HG03558 (cell line): ENCODE measurements at regions not wholly inside any gene's neighbourhood (a gene's known extent, or its start where the extent isn't known, plus 50 kb on each side); places are given as distances from the start of the nearest gene placed in this dataset.

Experiments used
- ATAC-seq: cut with Tn5 transposase; IDR thresholded peaks from one replicate; pipeline ENCODE4 v1.9.1; 2021; ENCODE audit warnings: moderate number of reproducible peaks; ENCODE audit not compliant: unreplicated experiment; ENCODE audit errors: extremely low read depth

DNA sequence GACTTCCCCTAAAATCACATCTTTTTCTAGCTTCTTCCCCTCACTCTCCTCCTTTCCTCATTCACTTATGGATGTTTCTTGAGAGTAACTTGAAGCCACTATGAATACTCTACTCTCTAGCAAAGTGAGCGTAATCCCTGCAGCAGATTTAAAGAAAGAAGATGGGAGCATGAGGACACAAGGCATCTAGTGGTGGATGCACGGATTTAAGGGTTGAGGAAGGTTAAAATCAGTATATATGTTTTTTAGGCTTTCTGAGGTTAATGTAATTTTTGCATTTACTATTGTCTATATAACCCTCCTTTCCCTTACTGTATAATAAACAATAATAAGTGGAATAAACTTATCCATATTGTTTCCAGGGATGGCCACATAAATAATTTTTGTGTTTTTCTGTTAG lies 495.2 kb upstream of the TPK1 start:
- ATAC-seq = no peak

DNA sequence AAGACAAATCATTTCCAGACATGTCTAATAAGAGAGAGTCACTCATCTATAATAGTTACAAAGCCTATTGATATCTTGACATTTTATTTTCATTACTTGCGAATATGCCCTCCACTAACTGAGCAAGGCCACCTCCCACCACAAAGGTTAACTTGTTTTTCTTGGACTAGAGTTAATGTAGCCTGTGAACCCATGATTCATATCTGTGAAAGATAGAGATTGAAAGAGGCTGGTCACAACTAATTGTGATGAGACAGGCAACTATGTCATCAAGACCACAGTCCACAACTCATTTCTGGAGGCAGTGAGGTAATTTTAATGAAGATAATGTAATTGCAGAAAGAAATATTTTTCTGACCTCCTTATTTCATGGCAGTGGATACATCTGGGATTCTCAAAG lies 491.8 kb upstream of the TPK1 start:
- ATAC-seq = no peak

- no peak for ATAC-seq
Measured at GRCh38 chr7:145324081-145324480, 488.2 kb upstream of the TPK1 start.

GRCh38 chr7:145313551-145313950 lies 477.7 kb upstream of the TPK1 start:
- ATAC-seq = no peak

- no peak for ATAC-seq
Measured at GRCh38 chr7:145293754-145294153, 457.9 kb upstream of the TPK1 start.

- no peak for ATAC-seq
Measured at GRCh38 chr7:145293228-145293701, 457.4 kb upstream of the TPK1 start.

DNA sequence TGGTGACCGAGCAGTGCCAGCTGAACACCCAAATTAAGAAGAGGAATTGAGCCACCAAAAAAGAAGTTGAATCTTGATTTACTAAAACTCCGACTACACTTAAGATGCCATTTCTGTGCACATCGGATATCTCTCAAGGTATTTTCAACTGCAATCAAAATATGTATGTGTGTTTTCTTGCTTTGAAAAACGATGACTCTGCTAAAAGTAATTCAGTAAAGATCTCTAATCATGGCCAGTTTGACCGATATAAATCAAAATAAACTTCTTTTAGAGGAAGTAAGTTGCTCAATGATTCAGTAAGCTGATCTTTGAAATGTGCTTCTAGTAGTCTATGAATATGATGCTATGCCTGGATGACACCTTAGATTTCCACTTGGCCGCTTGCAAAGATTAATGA lies 453.5 kb upstream of the TPK1 start:
- ATAC-seq = no peak

GRCh38 chr7:145276118-145276517 lies 440.3 kb upstream of the TPK1 start:
- no peak for ATAC-seq

DNA sequence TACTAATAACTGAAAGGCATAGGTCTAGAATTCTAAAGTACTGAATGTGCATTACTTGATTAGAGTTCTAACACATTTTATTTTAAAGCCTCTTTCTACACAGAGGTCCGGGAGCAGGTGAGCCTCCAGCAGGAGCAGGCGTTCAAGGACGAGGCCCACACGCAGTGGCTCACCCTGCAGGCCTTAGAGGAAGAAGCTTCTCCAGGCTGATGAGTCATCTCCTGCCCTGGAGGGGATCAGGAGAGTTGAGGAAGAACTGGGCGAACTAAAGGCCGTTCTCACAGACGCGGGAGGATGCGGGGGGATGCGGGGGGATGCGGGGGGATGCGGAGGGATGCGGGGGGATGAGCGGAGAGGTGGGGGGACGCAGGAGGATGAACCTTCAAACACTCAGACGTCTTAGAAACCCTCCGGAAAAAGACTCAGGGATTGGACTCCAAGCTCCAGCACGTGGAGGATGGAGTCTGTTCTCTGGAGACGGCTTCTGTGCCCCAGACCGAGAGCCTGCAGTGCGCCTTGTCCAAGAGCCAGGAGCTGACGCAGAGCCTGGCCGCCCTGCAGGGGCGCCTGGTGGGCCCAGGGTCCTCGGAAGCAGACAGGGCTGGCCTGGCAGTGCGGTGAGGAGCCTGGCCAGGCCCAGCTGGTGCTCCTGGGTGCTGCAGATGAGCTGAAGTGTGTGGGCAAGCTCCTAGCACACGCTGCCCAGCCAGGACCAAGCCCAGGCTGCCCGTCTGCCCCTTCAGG lies 433.7 kb upstream of the TPK1 start:
- ATAC-seq = no peak

DNA sequence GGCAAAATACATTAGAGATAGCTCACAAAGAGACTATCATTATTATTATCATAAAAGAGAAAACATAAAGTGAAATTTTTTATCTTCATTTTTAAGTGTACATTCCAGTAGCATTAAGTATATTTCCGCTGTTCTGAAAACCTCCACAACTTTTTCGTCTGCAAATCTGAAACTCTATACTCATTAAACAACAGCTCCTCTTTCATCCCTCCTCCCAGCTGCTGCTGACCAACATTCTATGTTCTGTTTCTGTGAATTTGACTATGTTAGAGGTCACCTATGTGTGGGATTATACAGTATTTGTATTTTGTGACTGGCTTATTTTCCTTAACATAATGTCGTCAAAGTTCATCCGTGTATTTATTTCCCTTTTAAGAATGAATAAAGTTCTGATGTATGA lies 429.3 kb upstream of the TPK1 start:
- ATAC-seq = no peak

GRCh38 chr7:145263886-145264285 lies 428.0 kb upstream of the TPK1 start:
- no peak for ATAC-seq

DNA sequence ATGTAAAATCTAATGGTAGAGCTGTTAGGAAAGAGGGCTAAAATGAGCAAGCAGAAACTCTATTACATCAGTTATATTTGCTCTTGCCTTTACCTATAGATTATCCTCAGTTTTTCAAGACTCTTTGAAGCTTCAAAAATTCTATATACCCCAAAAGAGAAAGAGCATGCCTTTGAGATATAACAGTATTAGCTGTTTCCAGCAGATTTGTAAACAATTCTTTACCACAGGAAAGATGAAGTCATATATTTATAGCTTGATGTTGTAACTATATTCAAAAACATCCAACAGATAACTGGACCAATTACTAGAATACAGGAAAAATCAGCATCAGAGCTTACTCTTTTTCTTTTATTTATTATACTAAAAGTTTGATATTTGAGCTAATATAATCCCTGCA lies 416.2 kb upstream of the TPK1 start:
- ATAC-seq = no peak

GRCh38 chr7:145224775-145225174 lies 388.9 kb upstream of the TPK1 start:
- ATAC-seq = no peak

DNA sequence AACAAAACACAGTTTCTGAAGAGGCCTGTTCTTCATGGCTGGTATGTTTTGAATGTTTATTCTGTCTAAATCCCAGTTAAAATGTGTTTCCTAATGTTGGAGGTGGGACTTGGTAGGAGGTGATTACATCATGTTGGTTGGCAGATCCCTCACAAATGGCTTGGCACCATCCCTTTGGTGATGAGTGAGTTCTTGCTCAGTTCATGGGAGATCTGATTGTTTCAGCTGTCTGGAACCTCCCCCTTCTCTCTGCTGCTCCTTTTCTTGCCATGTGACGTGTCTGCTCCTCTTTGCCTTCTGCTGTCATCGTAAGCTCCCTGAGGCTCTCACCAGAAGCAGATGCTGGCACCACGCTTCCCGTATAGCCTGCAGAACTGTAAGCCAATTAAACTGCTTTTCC lies 383.6 kb upstream of the TPK1 start:
- no peak for ATAC-seq

DNA sequence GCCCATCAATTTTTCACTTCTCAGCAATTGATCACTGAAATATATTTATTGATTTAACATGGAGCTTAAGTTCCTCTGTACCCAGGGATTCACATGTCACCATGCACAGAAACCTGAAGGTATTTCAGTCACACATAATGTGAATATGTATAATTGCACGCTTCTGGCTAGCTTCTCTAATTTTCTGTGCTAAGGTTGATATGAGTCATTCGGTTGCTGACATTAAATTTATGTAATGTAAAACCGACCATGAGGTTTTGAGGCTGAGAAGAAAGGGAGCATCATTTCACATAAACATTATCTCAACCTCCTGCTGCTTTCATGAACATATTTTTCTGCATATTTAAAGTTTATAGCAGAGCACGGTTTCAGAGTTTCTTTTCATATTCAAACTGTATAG lies 381.0 kb upstream of the TPK1 start:
- no peak for ATAC-seq

DNA sequence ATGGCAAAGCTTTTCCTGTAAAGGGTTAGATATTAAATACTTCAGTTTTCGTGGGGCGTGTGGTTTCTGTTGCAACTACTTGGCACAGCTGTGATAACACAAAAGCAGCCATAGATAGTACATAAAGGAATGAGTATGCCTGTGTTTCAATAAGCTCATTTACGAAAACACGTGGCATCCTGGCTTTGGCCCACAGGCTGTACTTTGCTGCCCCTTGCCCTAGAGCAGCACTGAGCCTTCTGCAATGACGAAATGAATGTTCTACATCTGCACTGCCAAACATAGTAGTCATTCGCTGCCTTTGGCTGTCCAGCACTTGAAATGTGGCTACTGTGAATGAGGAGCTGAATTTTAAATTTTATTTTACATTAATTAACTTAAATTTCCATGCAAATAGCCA lies 376.2 kb upstream of the TPK1 start:
- ATAC-seq = no peak

GRCh38 chr7:145211211-145211610 lies 375.4 kb upstream of the TPK1 start:
- no peak for ATAC-seq

DNA sequence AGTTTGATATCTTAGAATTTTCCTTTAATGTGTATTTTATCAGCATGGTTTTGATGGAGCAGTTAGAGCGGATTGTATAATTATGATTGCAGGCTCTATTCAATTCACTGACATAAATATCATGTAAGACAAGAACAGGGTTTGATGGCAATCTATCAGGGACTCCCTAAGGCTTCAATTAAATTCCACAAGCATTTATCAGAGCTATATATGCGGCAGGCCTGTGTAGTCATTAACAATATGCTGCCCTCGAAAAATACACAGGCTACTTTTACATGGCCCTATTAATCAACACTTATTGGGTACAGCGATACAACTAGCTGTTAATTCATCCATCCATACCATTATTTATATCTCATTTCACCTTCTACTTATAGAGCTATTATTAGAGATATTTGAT lies 358.1 kb upstream of the TPK1 start:
- ATAC-seq = no peak

DNA sequence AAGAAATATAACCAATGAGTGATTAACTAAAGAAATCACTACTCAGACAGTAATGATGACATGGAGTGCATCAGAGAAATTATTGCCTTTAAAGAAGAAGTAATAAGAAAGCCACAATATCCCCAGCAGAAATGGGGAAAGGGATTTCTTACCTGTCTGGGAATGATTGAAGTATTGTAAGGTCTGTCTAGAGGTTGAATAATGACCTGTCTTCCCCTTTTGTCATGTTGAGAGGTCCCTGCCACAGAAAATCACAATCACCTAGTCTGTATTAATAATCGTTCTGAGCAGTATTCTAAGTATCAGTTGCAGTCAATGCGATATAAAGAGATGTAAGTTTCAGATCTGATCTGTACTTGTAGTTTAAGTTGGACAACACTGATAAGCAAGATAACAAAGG lies 349.1 kb upstream of the TPK1 start:
- no peak for ATAC-seq

- no peak for ATAC-seq
Measured at GRCh38 chr7:145183069-145183468, 347.2 kb upstream of the TPK1 start.

DNA sequence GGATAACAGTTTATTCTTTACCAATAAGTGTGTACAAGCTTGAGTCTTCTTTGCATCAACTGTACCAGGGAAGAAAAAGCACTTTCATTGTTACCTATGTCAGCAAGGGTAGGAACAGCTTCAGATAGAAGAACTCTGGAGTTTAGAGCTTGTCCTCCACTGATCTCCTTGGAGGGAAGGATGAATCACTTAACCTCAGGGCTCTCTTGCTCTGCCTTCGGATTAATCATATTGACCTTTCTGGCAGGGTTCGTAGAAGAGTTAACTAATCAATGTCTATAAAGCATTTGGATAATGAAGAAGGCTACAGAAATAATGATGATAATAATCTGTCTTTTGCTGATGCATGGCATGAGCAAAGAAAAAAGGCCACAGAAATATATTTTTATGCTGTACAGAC lies 339.5 kb upstream of the TPK1 start:
- no peak for ATAC-seq

DNA sequence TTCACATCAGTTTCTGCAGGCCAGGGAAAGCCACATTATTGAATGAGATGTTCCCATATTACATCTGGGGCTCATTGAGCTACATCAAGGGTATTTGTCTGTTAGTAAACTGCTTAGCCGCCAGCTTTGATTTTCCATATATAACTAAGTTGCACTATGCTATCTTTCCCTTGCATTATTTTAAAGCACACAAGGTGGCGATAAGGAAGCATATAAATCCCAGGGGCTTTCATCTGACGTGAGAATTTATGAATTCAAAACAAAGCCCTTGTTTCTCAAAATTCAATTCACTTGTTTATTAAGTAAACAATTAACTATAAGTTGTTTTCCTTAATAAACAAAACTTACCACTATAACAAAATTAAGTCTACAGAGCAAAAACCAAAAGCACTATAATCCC lies 334.1 kb upstream of the TPK1 start:
- no peak for ATAC-seq

DNA sequence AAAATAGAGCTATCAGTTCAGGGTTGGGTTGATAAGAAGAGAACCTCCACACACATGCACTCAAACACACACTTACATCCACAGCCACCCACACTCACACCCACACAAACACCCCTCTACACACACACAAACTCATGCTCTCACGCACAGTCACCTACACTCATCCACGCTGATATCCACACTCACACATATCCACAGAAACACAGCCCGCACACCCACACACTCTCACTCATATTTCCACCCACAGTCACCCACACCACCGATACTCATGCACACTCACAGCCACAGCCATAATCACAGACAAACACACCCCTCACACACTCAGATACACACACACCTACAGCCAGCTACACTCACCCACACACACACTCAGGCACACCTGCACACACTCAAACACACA lies 333.0 kb upstream of the TPK1 start:
- no peak for ATAC-seq
